Ovary (tissue), 7 donors: ENCODE measurements at regions not wholly inside any gene's neighbourhood (a gene's known extent, or its start where the extent isn't known, plus 50 kb on each side); places are given as distances from the start of the nearest gene placed in this dataset.

Source experiments
- DNase-seq, 5 donors: peaks; one replicate each; pipeline ENCODE4 v3.0.0-alpha.2; 2019 to 2020
- H3K27ac ChIP-seq, 2 donors: fragments of 200-600 bp; one replicate each; pipeline versions ENCODE4 v1.5.1 to v1.8.0; 2019 to 2022
- H3K27me3 ChIP-seq: fragments of 200-600 bp; one replicate; pipeline ENCODE4 v1.8.0; 2022
- H3K36me3 ChIP-seq: fragments of 200-600 bp; sonication (generic); one replicate; pipeline ENCODE4 v1.5.1; 2019
- H3K4me1 ChIP-seq: one replicate; pipeline ENCODE4 v1.8.1; 2013; ENCODE audit warnings: mild to moderate bottlenecking, moderate library complexity; ENCODE audit not compliant: insufficient read depth
- H3K4me3 ChIP-seq: fragments of 200-600 bp; sonication (generic); one replicate; pipeline ENCODE4 v1.5.1; 2017
- H3K9me3 ChIP-seq, 2 donors: fragments of 200-600 bp in 1 of 2; sonication (generic) in 1 of 2; one replicate each; pipeline versions ENCODE4 v1.5.1 to v1.8.1; 2013 to 2019; ENCODE audit warnings: mild to moderate bottlenecking in 1 of 2, moderate library complexity in 1 of 2
- CTCF ChIP-seq, 3 donors: fragments of 450-650 bp in 2 of 3; fragments of 200-600 bp in 1 of 3; IDR thresholded peaks; one replicate each; pipeline versions ENCODE4 v1.5.1 to v1.8.0; 2016 to 2022; ENCODE audit warnings: antibody characterized with exemption in 3 of 3, mild to moderate bottlenecking in 1 of 3
- EP300 ChIP-seq: sonication (generic); formaldehyde crosslinking; IDR thresholded peaks from one replicate; pipeline ENCODE4 v1.6.1; 2017; ENCODE audit warnings: antibody characterized with exemption
- POLR2A ChIP-seq: fragments of 450-650 bp; IDR thresholded peaks from one replicate; pipeline ENCODE4 v1.6.1; 2017; ENCODE audit warnings: antibody characterized with exemption, mild to moderate bottlenecking, moderate library complexity
- WGBS, 3 donors: extraction: QIAGEN DNeasy Blood & Tissue Kit in 1 of 3; methylation state at CpG; one replicate each; pipeline versions ENCODE4 v1.1.5 to v1.1.7; 2013 to 2017; 5-methylcytosine and 5-hydroxymethylcytosine counted together
- intact Hi-C, 4 donors: fragments of 100-400 bp; cut with DNase I; formaldehyde crosslinking; loops; one replicate each; pipeline versions ENCODE4 v1.11.0 to v1.15.1; 2022 to 2023
- donor health status: DM: no; HTN: no; CAD: no; lungs with moderate emphysema.
- donor health status: DM: no; HTN: no; CAD: no.
- donor health status: Bipolar disorder and iron deficiency.
- donor health status: DM: no; HTN: no; CAD: no.
- donor health status: DM: yes; HTN: yes; CAD: no.

- Histone ChIP-seq H3K27ac (no peak overlapping the region), H3K4me1 (no peaks in the 10 kb centered on the region), H3K36me3 (no peaks in the 10 kb centered on the region), H3K9me3 (no peaks in the 10 kb centered on the region), H3K4me3 (no peak overlapping the region), H3K27me3 (no peaks in the 10 kb centered on the region)
- 44 to 83% (median 61%) methylated on average over 4 of the region's 4 CpGs for WGBS, 3 donors
- no peak for DNase-seq
- intact Hi-C loops: no loop called here
- no peak for TF ChIP-seq CTCF (IDR thresholded peaks at IDR 0.05)
These were observed 899.8 kb downstream of the RAB28 start for GRCh38 chr4:12584116-12584875.

GRCh38 chr4:12583275-12583674 lies 900.9 kb downstream of the RAB28 start:
- WGBS, 3 donors: 5 to 15% (median 11%) methylated on average over 1 of the region's 1 CpG
- intact Hi-C loops: no loop called here
- Histone ChIP-seq H3K27ac (no peak overlapping the region), H3K27me3 (no peaks in the 10 kb centered on the region), H3K36me3 (no peaks in the 10 kb centered on the region), H3K4me1 (no peaks in the 10 kb centered on the region), H3K9me3 (no peaks in the 10 kb centered on the region), H3K4me3 (no peak overlapping the region)
- TF ChIP-seq EP300 (no peak), CTCF (IDR thresholded peaks at IDR 0.05) (no peak), POLR2A (no peak)
- DNase-seq: no peak

GRCh38 chr4:12580787-12581186 lies 903.4 kb downstream of the RAB28 start:
- Histone ChIP-seq H3K27ac (no peak overlapping the region), H3K9me3 (no peaks in the 10 kb centered on the region), H3K36me3 (no peaks in the 10 kb centered on the region), H3K4me3 (no peak overlapping the region), H3K4me1 (no peaks in the 10 kb centered on the region), H3K27me3 (no peaks in the 10 kb centered on the region)
- no peak for DNase-seq
- TF ChIP-seq EP300: no peak
- no peak for TF ChIP-seq CTCF (IDR thresholded peaks at IDR 0.05)
- TF ChIP-seq POLR2A: no peak
- intact Hi-C loops: no loop called here
- WGBS, 3 donors: 95 to 97% (median 96%) methylated on average over 5 of the region's 5 CpGs

GRCh38 chr4:12579172-12579571 lies 905.0 kb downstream of the RAB28 start:
- intact Hi-C loops: no loop called here
- H3K4me3 ChIP-seq: no peak overlapping the region
- no peak overlapping the region for H3K27ac ChIP-seq
- H3K27me3 ChIP-seq: no peaks in the 10 kb centered on the region
- TF ChIP-seq EP300 (no peak), POLR2A (no peak), CTCF (IDR thresholded peaks at IDR 0.05) (no peak)
- no peaks in the 10 kb centered on the region for H3K36me3 ChIP-seq
- no peaks in the 10 kb centered on the region for H3K4me1 ChIP-seq
- WGBS, 3 donors: 41 to 47% (median 43%) methylated on average over 6 of the region's 6 CpGs
- no peak for DNase-seq
- H3K9me3 ChIP-seq: no peaks in the 10 kb centered on the region
